AG08395 (cell line): ENCODE measurements at regions not wholly inside any gene's neighbourhood (a gene's known extent, or its start where the extent isn't known, plus 50 kb on each side); places are given as distances from the start of the nearest gene placed in this dataset.
"Not testable (repeated sequence)": the region's sequence is repeated elsewhere in the genome, so short reads cannot be mapped to it uniquely, and the experiment has no call there.

Experiments used
- DNase-seq: peaks from one replicate; pipeline ENCODE4 v3.0.0; 2012; ENCODE audit warnings: mixed read lengths, low spot score

DNA sequence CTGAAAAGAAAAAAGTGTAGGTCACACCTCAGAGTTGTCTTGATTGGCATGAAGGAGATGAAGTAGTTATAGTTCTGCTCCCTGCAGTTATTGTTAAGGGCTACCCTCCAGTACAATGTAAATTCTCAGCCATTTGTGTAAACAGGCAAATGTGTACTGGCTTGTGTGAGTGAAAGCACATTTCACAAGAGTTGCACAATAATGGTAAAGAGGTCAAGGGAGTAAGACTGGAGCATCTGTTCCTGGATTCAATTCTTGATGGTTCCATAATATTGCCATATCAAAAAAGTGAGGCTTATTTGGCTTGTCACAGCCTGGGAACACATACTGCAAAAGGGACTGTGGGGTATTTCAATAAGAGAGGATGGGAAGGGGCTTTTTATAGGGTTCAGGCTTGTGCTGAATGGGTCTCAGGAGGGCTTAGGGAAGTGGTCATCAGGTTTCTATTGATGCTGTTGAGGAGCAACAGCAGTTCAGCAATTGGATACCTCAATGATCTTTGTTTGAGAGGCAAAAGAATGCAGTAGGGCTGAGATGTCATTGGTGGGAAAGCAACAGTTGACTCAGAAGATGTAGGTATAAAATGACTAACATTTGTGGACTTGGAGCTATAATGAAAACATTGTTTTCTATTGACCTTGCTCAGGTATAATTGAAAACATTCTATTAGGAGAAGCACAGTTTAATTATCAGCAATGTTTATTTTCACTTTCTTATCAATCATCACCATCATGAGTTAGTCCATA, 402.6 kb downstream of the BCKDHB start:
- DNase-seq, result no peak

DNA sequence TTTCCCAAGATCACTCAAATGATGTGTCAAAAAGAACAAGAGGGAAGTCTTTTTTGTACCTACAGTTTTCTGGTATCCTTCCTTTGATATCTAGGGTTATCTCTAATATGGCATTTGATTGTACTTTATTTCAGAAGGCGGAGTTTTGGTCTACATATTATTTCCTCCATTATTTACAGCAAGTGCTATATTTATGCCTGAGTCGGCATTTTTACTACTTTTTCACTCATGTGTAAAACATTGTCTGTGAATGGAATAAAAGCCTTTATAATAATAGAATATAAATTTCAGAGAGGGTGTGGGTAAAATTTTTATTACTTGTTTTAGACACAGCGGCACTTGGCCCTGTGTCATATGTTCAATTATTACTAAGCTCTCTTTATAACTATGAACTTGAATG, 398.4 kb downstream of the BCKDHB start:
- DNase-seq, result no peak

DNA sequence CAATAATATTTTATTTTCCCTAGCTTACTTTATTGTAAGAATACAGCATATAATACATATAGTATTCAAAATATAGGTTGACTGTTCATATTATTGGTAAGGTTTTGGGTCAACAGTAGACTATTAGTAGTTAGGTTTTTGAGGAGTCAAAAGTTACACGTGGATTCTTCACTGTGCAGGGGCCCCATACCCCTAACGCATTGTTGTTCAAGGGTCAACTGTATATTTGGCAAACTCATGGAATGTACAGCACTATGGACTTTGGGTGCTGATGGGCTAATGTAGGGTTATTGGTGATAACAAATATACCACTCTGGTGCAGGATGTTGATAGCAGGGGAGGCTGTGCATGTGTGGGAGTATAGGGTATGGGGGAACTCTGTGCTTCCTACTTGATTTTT, 397.2 kb downstream of the BCKDHB start:
- DNase-seq, result no peak

DNA sequence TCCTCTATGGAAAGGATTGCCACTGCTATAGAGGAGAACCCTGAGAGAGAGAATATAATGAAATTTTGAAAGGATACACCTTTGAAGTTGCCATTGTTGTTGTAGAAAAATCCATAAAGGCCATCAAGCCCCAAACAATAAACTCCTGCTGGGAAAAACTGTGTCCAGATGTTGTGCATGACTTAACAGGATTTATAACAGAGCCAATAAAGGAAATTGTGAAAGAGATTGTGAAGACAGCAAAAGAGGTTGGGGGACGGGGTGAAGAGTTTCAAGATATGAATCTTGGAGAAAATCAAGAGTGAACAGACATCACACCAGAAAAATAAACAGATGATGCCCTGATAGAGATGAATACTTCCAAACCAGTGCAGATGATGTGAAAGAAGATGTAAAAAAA, 396.4 kb downstream of the BCKDHB start:
- no peak for DNase-seq

DNA sequence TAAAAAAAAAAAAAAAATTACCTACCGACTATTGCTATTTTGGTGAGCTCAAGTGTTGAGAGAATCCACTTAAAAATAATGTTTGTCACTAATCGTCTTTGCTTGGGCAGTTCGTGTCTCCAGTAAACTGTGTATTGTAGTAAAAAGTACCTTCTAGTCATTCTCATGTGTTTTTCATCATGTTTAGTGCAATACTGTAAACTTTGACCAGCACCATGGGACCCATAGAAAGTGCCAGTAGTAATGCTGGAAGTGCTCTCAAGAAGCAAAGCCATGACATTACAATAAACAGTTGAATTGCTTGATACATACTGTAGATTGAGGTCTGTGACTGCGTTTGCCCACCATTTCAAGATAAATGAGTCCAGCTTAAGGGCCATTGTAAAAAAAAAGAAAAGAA, 395.2 kb downstream of the BCKDHB start:
- no peak for DNase-seq

DNA sequence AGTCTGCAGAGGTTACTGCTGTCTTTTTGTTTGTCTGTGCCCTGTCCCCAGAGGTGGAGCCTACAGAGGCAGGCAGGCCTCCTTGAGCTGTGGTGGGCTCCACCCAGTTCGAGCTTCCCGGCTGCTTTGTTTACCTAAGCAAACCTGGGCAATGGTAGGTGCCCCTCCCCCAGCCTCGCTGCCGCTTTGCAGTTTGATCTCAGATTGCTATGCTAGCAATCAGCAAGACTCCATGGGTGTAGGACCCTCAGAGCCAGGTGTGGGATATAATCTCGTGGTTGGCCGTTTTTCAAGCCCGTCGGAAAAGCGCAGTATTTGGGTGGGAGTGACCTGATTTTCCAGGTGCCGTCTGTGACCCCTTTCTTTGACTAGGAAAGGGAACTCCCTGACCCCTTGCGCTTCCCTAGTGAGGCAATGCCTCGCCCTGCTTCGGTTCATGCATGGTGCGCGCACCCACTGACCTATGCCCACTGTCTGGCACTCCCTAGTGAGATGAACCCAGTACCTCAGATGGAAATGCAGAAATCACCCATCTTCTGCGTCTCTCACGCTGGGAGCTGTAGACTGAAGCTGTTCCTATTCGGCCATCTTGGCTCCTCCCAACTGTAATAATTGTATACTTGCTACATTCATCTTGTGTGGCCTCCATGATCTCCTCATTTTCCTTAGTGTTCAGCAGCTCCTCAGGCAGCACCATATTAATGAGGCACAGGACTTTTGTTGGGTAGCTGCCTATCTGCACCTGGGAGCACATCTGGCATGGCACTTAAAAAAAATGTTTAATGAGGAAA, 391.4 kb downstream of the BCKDHB start:
- not testable (repeated sequence) for DNase-seq

DNA sequence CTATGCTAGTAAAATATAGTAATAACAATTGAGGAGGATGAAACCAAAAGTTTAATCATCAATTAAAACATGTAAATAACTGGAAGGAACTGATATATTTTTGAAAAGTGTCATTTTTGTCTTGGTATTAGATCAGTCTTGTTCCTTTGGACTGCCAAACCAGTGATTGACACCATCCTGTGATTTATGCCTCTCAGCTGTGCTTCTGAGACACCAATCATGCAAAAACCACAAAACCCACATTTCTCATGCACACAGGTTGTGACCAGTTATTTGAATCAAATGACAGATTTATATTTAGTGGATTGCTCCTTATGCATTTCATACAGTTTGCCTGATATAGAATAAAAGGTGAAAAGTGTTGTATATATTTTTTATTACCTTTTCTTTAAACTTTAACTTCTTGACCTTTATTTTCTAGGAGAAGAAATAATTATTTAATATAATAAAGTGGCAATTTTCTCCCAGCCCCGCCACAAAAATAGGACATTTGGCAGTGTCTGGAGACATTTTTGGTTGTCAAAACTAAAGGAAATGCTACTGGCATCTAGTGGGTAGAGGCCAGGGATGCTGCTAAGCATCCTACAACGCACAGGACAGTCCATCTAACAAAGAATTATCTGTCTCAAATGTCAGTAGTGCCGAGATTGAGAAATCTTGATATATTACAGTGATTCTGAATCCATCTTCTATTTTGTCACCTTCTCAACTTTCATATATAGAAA, 383.6 kb downstream of the BCKDHB start:
- DNase-seq, result no peak

DNA sequence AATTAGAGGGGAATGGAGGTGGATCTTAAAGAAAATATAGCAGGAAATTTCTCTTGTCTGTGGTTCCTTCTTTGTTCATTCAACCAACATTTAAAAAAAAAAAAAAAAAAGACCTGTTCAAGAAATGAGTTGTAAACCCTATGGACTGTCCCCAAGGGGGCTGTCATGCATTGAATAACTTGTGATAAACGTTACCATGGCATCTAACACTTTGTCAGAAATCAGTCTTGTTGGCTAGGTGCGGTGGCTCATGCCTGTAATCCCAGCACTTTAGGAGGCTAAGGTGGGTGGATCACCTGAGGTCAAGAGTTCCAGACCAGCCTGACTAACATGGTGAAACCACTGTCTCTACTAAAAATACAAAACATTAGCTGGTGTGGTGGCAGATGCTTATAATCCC, 381.7 kb downstream of the BCKDHB start:
- DNase-seq, result no peak

DNA sequence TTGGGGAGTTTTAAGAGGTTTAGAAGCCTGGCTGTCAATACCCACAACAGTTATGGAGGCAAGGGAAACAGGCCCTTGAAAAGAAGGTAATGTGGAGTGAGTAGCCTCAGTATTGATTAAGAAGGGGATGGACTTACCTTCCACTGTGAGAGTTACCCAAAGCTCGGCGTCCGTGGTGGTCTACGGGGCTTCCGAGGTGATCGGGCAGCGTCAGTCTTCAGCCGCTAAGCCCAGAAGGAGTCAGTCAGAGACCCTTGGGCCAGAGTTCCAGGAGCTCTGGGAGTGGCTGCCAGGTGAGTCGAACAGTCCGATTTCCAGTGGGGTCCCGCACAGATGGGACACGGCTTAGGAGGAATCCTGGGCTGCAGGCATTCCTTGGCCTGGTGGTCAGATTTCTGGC, 379.0 kb downstream of the BCKDHB start:
- DNase-seq, result not testable (repeated sequence)

DNA sequence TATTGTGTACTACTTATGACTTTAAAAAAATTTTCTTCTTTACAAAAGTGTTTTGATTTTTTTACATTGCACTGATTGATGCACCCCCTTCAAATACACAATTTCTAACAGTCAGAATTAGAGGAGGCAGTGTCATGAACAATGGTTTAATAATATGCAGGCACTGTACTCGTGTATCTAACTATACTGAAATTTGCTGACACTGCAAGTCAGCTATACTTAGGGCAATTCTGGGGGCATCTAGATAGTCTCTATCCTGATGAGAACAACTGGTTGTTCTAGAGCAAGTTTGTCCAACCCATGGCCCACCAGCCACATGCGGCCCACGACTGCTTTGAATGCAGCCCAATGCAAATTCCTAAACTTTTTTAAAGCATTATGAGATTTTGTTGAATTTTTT, 375.6 kb downstream of the BCKDHB start:
- DNase-seq, result no peak

DNA sequence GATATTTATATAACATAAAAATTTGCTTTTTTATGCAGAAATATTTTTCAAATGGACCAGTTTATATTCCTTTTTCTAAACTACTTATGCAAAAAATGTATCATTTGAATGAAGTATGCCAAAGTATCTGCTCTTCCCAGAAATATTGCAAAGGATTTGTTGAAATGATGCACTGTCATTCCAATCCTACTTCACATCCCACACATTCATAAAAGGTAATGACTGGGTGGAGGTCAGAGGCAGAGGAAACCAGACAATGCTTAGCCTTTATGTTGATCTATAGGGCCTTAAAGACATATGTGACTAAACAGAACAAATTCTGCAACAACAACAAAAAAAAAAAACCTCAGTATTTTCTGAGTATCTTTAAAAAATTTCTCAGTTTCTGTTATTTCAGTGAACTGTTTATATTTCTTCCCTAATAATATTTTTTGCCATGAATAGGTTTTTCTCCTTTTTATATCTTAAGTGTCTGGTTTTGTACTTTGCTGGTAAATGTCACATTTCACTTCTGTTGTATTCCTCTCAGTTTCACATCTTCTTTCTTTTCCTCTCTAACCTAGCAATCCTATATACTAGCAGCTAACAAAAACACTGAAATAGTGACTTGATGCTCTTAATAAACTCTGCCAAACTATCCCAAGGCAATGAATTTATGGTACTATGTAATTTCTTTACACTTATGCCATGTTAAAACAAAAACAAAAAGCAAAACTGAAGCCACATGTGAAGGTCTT, 374.1 kb downstream of the BCKDHB start:
- no peak for DNase-seq

DNA sequence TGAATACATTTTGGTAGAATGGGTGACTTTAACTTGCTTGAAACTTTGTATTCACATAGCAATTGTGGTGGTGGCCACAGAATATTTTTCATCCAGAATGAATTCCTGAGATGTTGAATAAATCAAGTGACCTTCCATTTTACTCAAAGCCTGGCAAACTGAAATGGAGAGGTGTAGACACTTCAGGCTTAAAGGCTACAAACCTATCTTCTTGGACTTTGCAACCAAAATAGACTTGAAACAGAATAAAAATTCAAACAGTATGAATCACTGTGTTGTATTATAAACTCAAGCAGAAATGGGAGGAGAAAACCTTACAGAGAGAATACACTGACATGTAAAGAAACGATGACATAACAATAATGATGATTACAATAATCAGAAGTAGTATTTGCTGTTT, 371.6 kb downstream of the BCKDHB start:
- DNase-seq, result no peak

DNA sequence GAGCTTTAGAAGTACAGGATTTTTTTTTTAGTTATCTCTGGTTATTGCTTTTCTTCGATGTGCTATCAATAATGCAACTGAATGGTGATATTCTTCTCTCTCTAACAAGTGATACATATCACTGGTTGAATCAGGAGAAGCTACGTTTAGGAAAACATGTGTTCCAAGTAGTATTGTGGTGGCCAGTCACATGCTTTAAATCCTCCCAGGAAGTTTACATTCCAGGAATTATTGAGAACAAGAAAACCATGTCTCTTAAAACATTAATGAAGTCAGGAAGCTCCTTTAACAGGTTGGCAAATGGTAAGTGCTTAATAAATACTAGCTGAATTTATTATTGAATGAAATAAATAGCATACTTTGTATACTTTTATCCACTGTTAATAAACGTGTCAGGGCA, 371.1 kb downstream of the BCKDHB start:
- DNase-seq, result no peak

DNA sequence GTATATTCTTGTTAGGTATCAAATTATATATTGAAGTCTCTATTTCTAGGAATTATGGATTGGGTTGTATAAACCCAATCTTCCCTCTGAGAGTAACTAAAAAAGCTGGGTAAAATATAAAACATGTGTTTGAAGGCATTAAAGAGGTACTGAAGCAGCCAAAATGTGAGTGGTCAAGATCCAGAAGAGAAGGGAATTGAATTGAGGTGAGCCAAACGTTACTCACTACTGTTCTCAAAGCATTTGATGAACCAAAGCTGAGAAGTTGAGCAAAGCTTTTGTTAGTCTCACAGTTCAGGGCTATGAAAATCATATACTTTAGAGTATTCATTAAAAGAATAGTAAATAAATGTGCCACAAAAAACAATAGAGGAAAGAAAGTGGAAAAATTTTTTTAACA, 365.8 kb downstream of the BCKDHB start:
- DNase-seq, result no peak

DNA sequence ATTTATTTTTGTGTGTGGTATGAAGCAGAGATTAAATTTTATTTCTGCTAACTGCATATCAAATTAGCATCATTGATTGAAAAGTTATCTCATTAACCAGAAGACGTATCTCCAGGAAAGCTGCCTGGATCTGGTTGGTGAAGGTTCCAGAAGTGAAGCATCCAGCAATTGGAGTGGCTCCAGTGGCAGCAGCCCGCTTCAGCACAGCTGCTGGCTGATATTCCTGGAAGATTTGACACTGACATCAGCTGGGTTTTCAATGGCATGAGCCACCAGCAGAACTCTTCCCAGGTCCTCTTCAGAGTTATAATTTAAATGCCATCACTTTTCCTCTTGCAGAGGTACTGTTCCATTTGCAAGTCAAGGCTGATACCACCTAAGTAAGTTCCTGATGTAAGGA, 363.5 kb downstream of the BCKDHB start:
- DNase-seq, result no peak

DNA sequence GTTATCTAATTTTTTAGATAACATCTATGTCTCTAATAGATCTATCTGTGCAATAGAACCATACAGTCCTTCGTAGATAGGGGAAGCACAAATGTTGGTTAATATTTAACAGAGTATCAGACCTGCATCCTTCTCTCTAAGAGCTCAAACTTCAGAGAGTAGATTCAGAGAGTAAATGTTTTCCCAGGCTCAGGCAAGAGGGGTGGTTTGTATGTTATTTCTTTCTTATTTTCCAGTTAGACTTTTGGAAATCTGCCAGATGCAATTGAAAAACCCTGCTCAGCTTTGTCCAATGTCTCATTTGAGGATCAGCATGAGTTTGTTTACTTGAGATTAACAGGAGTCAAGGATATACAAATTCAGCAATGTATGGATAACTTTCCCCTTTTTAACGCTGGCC, 361.9 kb downstream of the BCKDHB start:
- no peak for DNase-seq

DNA sequence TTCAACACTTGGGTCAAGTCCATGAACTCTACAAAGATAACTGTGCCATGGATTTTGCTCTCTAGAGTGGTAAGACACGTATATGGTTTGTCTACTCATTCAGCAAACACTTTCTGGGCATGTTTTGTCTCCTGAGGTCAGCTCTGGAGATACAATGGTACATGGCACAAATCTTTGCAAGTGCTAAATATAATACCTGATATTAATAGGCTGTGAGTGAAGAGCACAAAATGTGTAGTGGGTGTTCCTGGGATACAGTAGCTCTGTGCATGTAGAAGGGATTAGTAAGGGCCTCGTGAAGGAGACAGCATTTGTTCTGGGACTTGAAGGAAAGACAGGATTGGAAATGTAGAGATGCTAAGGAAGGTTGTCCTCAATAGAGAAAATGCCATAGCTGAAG, 360.9 kb downstream of the BCKDHB start:
- DNase-seq, result no peak

DNA sequence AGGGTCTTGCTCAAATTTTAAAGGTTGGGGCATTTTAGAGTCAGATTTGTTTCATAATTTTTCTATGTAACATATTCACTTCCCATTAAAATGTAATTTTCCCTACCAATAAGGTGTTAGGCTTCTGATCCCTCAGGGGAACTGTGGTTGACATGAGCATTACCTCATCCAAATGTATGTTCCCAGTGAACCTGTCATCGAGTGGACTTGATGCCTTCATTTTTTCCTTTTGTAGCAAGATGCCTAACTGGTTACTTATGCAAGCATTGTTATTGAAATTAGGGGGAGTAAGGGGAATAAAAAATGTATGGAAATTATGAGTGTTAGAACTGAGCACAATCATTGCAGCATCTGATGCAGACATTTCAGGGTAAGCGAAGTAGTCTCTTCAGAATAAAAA, 360.5 kb downstream of the BCKDHB start:
- no peak for DNase-seq

DNA sequence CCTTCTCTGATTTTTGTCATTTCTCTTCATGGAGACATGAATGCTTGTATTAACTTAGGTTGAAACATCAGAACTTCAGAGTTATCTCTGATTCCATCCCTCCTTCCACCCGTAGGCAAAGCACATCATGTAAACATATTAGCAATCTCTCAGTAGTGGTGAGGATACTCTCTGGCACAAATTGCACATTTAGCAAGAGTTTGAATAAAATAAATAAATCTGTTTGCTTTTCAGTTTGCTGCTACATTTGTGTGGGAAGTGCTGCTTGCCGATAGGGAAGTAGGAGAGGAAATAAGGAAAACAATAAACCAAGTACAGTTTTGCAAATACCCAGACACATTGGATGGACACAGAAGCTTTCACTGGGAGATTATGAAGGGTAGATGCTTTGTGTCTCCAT, 359.0 kb downstream of the BCKDHB start:
- no peak for DNase-seq

DNA sequence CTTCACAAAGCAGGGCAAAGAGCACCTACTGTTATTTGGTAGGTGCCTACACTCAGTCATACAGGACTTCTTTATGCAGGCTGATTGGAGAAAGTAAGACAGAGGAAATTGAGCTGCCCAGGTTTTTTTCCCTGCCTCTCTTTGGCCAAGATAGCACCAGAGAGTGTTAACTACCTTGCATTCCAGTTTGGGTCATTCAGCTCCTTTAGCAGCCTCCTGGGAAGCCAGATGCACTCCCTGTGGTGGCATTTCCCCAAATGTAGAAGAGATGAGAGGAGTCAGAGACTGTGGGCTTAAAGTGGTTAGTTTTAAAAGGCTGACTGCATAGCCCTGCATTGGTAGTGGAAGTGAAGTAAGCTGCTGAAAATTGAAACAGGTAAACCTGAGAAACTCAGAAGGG, 358.4 kb downstream of the BCKDHB start:
- no peak for DNase-seq

DNA sequence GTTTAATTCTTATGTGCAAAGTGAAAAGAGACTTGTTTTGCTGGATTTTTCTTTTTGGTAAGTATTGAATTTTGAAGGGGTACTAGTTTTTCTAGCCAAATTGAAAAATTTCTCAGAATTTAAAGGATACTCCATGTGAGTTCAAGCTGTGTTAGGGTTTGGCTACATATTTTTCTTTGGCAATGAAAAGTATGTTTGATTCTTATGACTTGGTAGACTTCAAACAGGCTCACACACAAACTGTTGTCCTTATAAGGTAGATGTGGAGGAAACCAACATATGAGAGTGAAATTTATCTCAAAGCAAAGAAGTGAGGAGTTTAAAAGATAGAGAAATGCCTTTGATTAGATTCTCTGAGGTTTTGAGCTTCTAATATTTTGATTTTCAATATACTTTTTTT, 356.7 kb downstream of the BCKDHB start:
- no peak for DNase-seq

DNA sequence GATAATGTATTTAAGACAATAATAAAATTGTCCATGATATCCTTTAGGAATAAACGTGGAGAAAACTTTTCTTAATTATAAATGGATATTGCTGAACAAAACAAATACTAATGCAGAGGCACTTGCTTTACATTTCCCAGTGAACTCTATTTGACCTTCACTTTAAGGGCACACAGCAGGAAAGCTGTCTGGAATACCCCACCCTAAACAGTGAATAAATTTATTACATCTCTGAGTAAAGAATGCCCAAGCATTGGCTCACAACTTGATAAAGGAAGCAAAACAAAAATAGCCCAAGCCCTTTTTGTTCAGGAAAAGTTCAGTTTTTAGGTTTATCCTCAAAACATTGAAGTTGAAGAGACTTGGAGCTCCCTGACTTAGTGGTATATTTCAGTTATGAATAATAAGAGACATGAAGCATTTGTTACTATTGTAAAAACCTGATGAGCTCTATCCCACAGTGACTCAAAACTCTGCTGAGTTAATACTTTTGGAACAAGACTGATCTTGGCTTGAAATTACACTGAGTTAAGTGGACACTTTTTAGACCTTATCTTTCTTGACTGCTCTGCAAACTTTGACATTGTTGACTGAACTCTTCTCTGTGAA, 353.9 kb downstream of the BCKDHB start:
- DNase-seq, result no peak
